ENCODE measurements at regions not wholly inside any gene's neighbourhood (a gene's known extent, or its start where the extent isn't known, plus 50 kb on each side); places are given as distances from the start of the nearest gene placed in this dataset.

DNA sequence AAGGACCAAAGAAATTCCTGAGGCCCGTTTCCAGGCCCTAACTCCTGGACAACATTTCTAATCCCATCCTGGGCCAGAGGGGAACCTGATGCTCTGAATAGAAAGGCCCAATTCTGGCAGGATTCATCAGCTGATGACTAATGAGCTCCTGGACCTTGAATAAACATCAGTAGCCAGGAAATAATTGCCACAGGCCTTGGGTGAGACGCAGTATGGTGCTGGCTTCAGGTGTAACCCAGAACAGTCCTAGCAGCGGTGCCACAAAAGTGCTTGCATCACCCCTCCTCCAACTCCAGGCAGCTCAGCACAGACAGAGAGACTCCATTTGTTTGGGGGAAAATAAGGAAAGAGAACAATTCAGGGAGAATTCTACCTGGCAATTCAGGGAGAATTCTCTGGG is 184.7 kb upstream of the POU1F1 start:
- TF ChIP-seq, protein P1, sequence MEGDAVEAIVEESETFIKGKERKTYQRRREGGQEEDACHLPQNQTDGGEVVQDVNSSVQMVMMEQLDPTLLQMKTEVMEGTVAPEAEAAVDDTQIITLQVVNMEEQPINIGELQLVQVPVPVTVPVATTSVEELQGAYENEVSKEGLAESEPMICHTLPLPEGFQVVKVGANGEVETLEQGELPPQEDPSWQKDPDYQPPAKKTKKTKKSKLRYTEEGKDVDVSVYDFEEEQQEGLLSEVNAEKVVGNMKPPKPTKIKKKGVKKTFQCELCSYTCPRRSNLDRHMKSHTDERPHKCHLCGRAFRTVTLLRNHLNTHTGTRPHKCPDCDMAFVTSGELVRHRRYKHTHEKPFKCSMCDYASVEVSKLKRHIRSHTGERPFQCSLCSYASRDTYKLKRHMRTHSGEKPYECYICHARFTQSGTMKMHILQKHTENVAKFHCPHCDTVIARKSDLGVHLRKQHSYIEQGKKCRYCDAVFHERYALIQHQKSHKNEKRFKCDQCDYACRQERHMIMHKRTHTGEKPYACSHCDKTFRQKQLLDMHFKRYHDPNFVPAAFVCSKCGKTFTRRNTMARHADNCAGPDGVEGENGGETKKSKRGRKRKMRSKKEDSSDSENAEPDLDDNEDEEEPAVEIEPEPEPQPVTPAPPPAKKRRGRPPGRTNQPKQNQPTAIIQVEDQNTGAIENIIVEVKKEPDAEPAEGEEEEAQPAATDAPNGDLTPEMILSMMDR (IDR thresholded peaks at IDR 0.05), result no peak
- TF ChIP-seq POLR2A (IDR thresholded peaks at IDR 0.05), result no peak
